ENCODE measurements at regions not wholly inside any gene's neighbourhood (a gene's known extent, or its start where the extent isn't known, plus 50 kb on each side); places are given as distances from the start of the nearest gene placed in this dataset.

DNA sequence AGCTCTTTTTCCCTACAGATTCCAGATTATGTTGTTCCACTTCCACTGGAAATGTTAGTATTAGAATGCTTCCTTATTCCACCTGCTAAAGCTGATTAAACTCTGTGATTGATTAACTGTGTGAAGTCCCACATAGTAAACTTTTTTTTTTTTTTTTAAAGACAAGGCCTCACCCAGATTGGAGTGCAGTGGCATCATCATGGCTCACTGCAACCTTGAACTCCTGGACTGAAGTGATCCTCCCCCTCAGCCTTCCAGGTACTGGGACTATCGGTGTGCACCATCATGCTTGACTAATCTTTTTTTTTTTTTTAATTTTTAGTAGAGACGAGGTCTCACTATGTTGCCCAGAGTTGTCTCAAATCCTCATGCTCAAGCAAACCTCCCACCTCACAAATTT lies 108.5 kb upstream of the RBMS1 start:
- TF ChIP-seq SUZ12 (IDR thresholded peaks at IDR 0.05; ENCODE audit: extremely low read depth, insufficient read depth, insufficient read length) (no peak), YY1 (IDR thresholded peaks at IDR 0.05; ENCODE audit: insufficient read depth, insufficient read length) (no peak), ZNF274 (IDR thresholded peaks at IDR 0.05; ENCODE audit: low read depth, low read length) (no peak)
- Histone ChIP-seq H3K27me3 (ENCODE audit: insufficient read depth, insufficient read length) (no peaks in the 10 kb centered on the region), H3K4me3 (ENCODE audit: insufficient read length, low read depth) (no peak overlapping the region), H3K9me3 (ENCODE audit: insufficient read depth, low read length) (no peaks in the 10 kb centered on the region), H3K9ac (ENCODE audit: insufficient read length, low read depth) (no peak overlapping the region), H3K4me1 (ENCODE audit: insufficient read depth, insufficient read length) (no peaks in the 10 kb centered on the region), H3K36me3 (ENCODE audit: insufficient read depth, insufficient read length, low read length) (no peaks in the 10 kb centered on the region)
- DNase-seq (ENCODE audit: low read depth, low spot score) = no peak

DNA sequence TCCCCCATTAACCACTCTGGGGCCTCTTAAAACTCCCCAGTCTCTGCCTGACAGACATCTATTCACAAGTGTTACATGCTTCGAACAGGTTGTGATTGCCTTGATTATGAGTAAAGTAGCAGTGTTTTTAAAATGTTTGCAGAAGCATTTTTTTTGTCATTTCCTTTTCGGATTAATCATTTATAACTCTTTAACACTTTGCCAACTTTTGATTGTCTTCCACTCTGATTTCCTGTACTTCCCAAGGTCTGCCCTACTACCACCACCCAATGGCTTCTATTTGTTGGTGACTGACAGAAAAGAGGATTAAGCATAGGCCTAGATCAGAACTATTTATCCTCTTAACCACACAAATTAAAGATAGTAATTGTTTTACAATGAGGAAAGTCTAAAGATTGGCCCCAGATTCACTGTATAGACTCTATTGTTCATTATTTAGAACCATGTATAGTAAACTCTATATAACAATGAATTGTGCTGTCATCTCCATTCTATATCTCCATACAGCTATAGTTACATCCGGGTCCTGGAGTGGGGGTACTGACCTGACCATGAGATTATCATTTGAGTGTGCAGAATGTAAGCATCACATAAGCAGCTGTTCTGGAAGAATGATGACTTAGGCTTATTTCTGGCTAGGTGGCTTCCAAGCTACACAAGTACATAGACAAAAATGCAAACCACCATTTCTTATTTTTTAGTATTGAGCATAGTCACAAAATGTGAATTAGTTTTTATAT lies 110.3 kb upstream of the RBMS1 start:
- Histone ChIP-seq H3K9ac (ENCODE audit: insufficient read length, low read depth) (no peak overlapping the region), H3K4me1 (ENCODE audit: insufficient read depth, insufficient read length) (no peaks in the 10 kb centered on the region), H3K9me3 (ENCODE audit: insufficient read depth, low read length) (no peaks in the 10 kb centered on the region), H3K36me3 (ENCODE audit: insufficient read depth, insufficient read length, low read length) (no peaks in the 10 kb centered on the region), H3K27me3 (ENCODE audit: insufficient read depth, insufficient read length) (no peaks in the 10 kb centered on the region), H3K4me3 (ENCODE audit: insufficient read length, low read depth) (no peak overlapping the region)
- TF ChIP-seq YY1 (IDR thresholded peaks at IDR 0.05; ENCODE audit: insufficient read depth, insufficient read length) (no peak), ZNF274 (IDR thresholded peaks at IDR 0.05; ENCODE audit: low read depth, low read length) (no peak), SUZ12 (IDR thresholded peaks at IDR 0.05; ENCODE audit: extremely low read depth, insufficient read depth, insufficient read length) (no peak)
- no peak for DNase-seq (ENCODE audit: low read depth, low spot score)

DNA sequence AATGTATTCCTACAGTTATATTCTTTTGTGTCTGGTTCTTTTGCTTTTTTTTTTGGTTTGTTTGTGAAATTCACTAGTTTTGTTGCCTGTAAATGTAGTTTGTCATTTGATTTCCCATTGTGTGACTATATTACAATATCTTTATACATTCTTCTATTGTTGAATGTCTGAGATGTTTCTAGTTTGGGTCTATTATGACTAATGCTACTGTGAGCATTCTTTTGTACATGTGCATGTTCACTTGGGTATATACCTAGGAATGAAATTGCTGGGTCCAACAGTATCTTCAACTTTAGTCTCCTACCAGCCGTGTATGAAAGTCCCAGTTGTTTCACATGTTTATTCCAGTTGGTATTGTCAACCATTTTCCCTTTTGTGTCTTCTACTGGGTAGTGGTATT lies 112.7 kb upstream of the RBMS1 start:
- TF ChIP-seq YY1 (IDR thresholded peaks at IDR 0.05; ENCODE audit: insufficient read depth, insufficient read length) (no peak), SUZ12 (IDR thresholded peaks at IDR 0.05; ENCODE audit: extremely low read depth, insufficient read depth, insufficient read length) (no peak), ZNF274 (IDR thresholded peaks at IDR 0.05; ENCODE audit: low read depth, low read length) (no peak)
- Histone ChIP-seq H3K4me1 (ENCODE audit: insufficient read depth, insufficient read length) (no peaks in the 10 kb centered on the region), H3K9ac (ENCODE audit: insufficient read length, low read depth) (no peak overlapping the region), H3K4me3 (ENCODE audit: insufficient read length, low read depth) (no peak overlapping the region), H3K36me3 (ENCODE audit: insufficient read depth, insufficient read length, low read length) (no peaks in the 10 kb centered on the region), H3K9me3 (ENCODE audit: insufficient read depth, low read length) (no peaks in the 10 kb centered on the region), H3K27me3 (ENCODE audit: insufficient read depth, insufficient read length) (no peaks in the 10 kb centered on the region)
- no peak for DNase-seq (ENCODE audit: low read depth, low spot score)

DNA sequence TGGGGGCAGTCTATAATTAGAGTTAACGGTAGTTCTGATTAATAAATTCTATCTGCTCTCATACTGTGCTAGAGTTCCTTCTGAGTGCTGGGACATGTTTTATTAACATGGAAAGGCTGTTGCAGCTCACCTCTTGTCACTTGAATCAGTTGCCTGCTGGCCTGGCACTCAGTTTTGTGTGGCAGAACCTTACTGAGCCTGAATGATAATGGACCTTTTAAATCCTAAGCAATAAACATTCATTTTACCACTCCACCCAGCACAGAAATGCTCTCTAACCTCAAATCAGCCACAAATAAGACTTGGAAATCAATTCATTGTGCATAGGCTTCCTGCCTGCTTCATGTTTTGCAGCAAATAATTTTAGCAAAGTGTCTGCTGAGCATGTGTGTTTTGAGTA lies 115.0 kb upstream of the RBMS1 start:
- TF ChIP-seq ZNF274 (IDR thresholded peaks at IDR 0.05; ENCODE audit: low read depth, low read length) (no peak), YY1 (IDR thresholded peaks at IDR 0.05; ENCODE audit: insufficient read depth, insufficient read length) (no peak), SUZ12 (IDR thresholded peaks at IDR 0.05; ENCODE audit: extremely low read depth, insufficient read depth, insufficient read length) (no peak)
- Histone ChIP-seq H3K9ac (ENCODE audit: insufficient read length, low read depth) (no peak overlapping the region), H3K4me1 (ENCODE audit: insufficient read depth, insufficient read length) (no peaks in the 10 kb centered on the region), H3K36me3 (ENCODE audit: insufficient read depth, insufficient read length, low read length) (no peaks in the 10 kb centered on the region), H3K27me3 (ENCODE audit: insufficient read depth, insufficient read length) (no peaks in the 10 kb centered on the region), H3K9me3 (ENCODE audit: insufficient read depth, low read length) (no peaks in the 10 kb centered on the region), H3K4me3 (ENCODE audit: insufficient read length, low read depth) (no peak overlapping the region)
- no peak for DNase-seq (ENCODE audit: low read depth, low spot score)

DNA sequence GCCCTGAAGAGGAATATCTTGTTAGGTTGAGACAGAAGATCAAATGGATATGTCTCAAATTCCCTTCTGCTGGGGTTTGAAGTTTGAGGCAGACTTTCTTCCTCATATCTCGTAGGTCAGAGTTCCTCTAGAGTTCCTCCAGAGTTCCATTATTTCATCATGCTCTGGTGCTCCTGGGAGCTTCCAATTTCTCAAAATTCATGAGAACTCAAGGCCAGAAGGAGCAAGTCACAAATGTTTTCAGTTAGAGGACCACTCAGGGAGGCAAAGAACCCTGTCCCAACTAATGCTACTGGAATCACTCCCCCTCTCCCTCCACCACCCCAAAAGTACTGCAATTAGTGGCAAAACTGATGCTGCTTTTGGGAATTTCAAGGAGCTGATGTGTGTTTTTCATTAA lies 115.7 kb upstream of the RBMS1 start:
- DNase-seq (ENCODE audit: low read depth, low spot score) = no peak
- no peak for TF ChIP-seq ZNF274 (IDR thresholded peaks at IDR 0.05; ENCODE audit: low read depth, low read length)
- TF ChIP-seq YY1 (IDR thresholded peaks at IDR 0.05; ENCODE audit: insufficient read depth, insufficient read length) = no peak
- no peak for TF ChIP-seq SUZ12 (IDR thresholded peaks at IDR 0.05; ENCODE audit: extremely low read depth, insufficient read depth, insufficient read length)
- Histone ChIP-seq H3K4me1 (ENCODE audit: insufficient read depth, insufficient read length) (no peaks in the 10 kb centered on the region), H3K9ac (ENCODE audit: insufficient read length, low read depth) (no peak overlapping the region), H3K27me3 (ENCODE audit: insufficient read depth, insufficient read length) (no peaks in the 10 kb centered on the region), H3K36me3 (ENCODE audit: insufficient read depth, insufficient read length, low read length) (no peaks in the 10 kb centered on the region), H3K9me3 (ENCODE audit: insufficient read depth, low read length) (no peaks in the 10 kb centered on the region), H3K4me3 (ENCODE audit: insufficient read length, low read depth) (no peak overlapping the region)

DNA sequence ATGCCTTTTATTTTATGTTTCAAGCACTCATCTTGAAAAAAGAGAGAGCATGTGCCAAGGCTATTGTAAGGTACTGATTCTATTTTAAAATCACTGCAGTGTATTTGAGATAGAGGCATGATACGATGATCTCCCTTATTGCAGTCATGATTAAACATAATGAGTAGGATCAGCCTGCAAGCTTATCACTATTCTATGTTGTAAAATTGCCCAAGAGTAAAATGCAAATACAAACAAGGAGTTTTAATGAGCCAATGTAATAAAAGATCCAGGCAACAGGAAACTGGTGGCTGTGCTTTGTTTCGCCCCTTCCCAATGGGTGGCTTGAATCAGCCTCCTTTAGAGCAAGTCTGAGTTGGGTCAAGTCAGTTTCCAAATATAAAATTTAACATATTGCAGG lies 116.4 kb upstream of the RBMS1 start:
- Histone ChIP-seq H3K9ac (ENCODE audit: insufficient read length, low read depth) (no peak overlapping the region), H3K27me3 (ENCODE audit: insufficient read depth, insufficient read length) (no peaks in the 10 kb centered on the region), H3K9me3 (ENCODE audit: insufficient read depth, low read length) (no peaks in the 10 kb centered on the region), H3K4me3 (ENCODE audit: insufficient read length, low read depth) (no peak overlapping the region), H3K4me1 (ENCODE audit: insufficient read depth, insufficient read length) (no peaks in the 10 kb centered on the region), H3K36me3 (ENCODE audit: insufficient read depth, insufficient read length, low read length) (no peaks in the 10 kb centered on the region)
- DNase-seq (ENCODE audit: low read depth, low spot score) = no peak
- TF ChIP-seq YY1 (IDR thresholded peaks at IDR 0.05; ENCODE audit: insufficient read depth, insufficient read length) = no peak
- no peak for TF ChIP-seq ZNF274 (IDR thresholded peaks at IDR 0.05; ENCODE audit: low read depth, low read length)
- no peak for TF ChIP-seq SUZ12 (IDR thresholded peaks at IDR 0.05; ENCODE audit: extremely low read depth, insufficient read depth, insufficient read length)

DNA sequence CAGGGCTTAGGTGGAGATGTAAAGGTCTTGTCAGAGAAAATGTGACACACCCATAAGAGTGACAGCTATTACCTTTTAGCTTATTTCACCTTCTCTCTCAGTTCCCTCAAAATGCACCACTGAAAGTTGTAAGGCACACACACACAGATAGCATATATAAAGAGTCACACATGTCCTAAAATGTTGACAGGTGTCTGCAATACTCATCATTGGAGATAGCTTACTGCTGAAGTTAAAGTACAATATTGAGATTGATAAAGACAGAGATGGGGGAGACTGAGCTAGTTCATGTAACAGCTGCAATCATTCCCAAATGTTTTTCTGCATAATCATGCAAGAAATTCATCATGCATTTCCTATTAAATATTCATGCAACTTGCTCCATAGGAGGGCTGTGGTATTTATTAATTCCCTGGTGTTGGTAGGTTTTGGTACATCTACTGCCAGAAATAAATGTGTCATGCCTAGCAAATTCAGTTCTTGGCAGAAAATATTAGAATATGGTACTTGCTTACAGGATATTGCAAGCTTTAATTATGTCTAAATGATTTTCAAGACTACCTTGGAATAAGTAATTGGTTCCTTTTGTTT lies 118.8 kb upstream of the RBMS1 start:
- Histone ChIP-seq H3K36me3 (ENCODE audit: insufficient read depth, insufficient read length, low read length) (no peaks in the 10 kb centered on the region), H3K27me3 (ENCODE audit: insufficient read depth, insufficient read length) (no peaks in the 10 kb centered on the region), H3K4me1 (ENCODE audit: insufficient read depth, insufficient read length) (no peaks in the 10 kb centered on the region), H3K9ac (ENCODE audit: insufficient read length, low read depth) (no peak overlapping the region), H3K4me3 (ENCODE audit: insufficient read length, low read depth) (no peak overlapping the region), H3K9me3 (ENCODE audit: insufficient read depth, low read length) (no peaks in the 10 kb centered on the region)
- DNase-seq (ENCODE audit: low read depth, low spot score) = no peak
- no peak for TF ChIP-seq ZNF274 (IDR thresholded peaks at IDR 0.05; ENCODE audit: low read depth, low read length)
- no peak for TF ChIP-seq YY1 (IDR thresholded peaks at IDR 0.05; ENCODE audit: insufficient read depth, insufficient read length)
- no peak for TF ChIP-seq SUZ12 (IDR thresholded peaks at IDR 0.05; ENCODE audit: extremely low read depth, insufficient read depth, insufficient read length)
